GM21526 (cell line): ENCODE measurements at regions not wholly inside any gene's neighbourhood (a gene's known extent, or its start where the extent isn't known, plus 50 kb on each side); places are given as distances from the start of the nearest gene placed in this dataset.
"Not testable (repeated sequence)": the region's sequence is repeated elsewhere in the genome, so short reads cannot be mapped to it uniquely, and the experiment has no call there.

Source experiments
- ATAC-seq: cut with Tn5 transposase; IDR thresholded peaks from one replicate; pipeline ENCODE4 v1.9.1; 2021; ENCODE audit warnings: moderate library complexity; ENCODE audit not compliant: unreplicated experiment, low FRiP score

- no peak for ATAC-seq
These were observed 197.3 kb upstream of the CLINT1 start for GRCh38 chr5:158056130-158056825.

GRCh38 chr5:158055111-158055501, 196.2 kb upstream of the CLINT1 start:
- ATAC-seq = no peak

DNA sequence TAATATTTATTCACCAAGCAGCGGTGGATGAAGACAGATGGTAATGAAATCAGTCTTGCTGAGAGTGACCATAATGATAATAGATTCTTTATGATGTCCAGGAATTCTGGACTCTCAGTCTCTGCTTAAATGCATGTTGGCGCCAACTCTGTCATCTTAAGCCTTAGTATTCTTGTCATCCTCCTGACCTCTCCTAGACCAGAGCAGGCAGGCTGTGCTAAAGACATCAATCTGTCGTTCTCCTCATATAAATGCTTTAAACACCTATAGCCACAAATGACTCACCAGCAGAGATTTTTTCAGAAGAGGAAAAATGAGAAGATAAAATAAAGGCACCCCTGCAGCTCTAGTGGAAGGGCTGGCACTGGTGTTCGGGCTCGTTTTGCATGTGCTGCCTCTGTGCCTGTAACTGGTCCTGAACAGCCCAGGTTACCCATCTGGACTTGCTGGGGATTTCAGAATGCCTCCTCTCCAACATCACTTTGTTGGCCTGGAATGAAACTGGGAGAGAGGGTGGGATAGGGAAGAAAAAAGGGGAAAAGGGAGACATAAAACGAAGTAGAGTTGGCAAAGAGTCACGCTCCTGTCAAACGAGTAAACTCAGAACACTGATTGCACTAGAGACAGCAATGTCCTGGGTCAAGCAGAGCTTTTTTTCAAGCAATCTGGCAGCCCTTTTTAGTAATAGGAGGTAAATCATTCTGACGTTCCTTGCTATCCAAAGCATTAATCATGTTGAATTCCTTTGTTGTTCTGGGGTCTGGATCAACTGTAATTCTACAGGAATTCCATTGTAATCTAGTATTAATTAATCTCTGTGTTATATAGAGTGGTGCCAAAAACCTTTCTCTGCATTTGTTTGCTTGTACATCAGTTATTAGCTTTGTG, 195.5 kb upstream of the CLINT1 start:
- ATAC-seq = no peak

- ATAC-seq = no peak
These were observed 192.1 kb upstream of the CLINT1 start for GRCh38 chr5:158051036-158051435.

GRCh38 chr5:158050421-158050820, 191.5 kb upstream of the CLINT1 start:
- ATAC-seq = no peak

DNA sequence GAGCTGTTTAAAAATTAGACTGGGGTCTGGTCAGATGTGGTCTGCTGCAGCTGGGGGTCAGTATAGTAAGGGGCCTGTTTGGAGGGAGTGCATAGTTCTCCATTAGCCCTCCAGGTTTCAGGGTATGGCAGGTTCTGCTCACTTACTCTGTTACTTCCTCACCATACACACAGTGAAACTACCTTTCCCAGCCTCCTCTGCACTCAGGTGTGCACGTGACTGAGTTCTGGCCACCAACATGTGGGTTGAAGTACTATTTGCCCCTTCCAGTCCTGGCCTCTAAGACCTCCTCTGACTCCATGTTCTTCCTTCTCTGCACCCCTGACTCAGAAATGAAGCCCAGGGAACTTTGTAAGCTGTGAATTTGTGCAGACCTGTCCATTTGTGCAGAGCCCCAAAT, 190.5 kb upstream of the CLINT1 start:
- no peak for ATAC-seq

GRCh38 chr5:158045696-158046095, 186.8 kb upstream of the CLINT1 start:
- ATAC-seq = no peak

DNA sequence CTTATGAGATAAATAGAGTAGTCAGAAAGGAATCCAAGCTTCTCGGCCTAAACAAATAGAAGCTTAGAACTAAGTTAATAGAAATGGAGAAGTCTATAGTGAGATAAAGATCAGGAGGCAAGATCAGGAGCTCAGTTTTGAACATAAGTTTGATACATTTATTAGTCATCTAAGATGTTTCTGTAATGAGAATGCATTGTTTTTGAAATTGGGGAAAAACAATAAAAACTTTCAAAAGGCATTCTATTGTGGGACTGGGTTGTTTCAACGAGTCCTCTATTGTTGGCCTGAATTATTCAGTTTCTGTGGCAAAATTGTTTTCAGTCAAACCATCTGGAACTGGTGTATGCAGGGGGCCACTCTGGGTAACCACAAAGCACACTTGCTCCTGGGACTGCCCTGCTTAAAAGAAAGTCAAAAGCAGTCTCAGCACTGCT, 181.0 kb upstream of the CLINT1 start:
- ATAC-seq = peak; percentile 74

DNA sequence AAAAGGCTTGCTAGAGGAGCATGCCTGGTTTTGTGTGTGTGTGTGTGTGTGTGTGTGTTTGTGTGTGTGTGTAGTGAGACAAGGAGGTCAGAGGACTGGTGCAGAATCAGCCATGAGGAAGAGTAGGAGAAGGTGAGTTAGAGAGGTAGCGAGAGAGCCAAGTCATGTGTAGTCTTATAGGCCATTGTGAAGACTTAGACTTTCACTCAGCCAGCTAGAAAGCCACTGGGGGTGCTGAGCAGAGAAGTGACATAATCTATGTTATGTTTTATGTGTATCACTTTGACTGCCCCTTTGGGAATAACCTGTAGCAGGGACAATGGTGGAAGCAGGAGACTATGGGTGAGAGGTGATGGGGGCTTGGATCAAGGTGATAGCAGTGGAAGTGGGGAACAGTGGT, 180.5 kb upstream of the CLINT1 start:
- no peak for ATAC-seq

GRCh38 chr5:158036983-158037595, 178.1 kb upstream of the CLINT1 start:
- not testable (repeated sequence) for ATAC-seq

GRCh38 chr5:158034586-158034985, 175.6 kb upstream of the CLINT1 start:
- ATAC-seq = not testable (repeated sequence)

DNA sequence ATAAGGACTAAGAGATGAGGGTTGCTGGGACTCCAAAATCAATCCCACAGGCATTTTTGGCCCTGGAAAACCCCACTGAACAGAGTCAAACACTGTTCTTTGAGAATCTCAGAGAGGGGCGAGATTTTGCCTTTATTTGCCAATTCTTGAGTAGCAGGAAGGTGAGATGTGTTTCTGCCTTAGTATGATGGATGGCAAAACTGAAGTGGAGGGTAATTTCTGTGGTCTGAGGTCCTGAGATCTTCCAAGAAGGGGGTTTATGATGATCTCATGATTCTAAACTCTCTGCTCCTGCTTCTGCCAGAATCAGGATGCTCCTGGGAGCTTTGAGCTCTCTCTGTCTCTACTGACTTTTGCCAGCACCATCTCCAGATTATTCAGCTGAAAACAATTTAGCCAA, 174.8 kb upstream of the CLINT1 start:
- no peak for ATAC-seq

- ATAC-seq = no peak
These were observed 174.1 kb upstream of the CLINT1 start for GRCh38 chr5:158033076-158033475.

DNA sequence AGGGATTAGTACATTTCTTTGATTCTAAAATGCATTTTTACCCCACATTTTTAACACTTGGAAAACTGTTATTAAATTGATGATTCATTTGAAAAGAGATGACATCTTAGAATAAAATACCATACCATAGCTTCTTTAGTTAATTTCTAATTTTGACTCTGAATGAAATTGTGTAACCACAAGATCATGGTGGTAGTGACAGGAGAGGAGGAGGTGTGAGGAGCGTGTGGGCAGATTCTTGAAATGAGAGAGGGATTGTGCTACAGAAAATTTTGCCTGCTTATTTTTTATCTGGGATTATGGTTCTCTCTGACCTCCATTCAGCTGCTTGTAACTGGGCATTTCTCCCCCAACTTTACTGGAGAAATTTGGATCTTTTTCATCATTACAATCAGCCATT, 173.3 kb upstream of the CLINT1 start:
- ATAC-seq = no peak

GRCh38 chr5:158027806-158028775, 169.1 kb upstream of the CLINT1 start:
- no peak for ATAC-seq

DNA sequence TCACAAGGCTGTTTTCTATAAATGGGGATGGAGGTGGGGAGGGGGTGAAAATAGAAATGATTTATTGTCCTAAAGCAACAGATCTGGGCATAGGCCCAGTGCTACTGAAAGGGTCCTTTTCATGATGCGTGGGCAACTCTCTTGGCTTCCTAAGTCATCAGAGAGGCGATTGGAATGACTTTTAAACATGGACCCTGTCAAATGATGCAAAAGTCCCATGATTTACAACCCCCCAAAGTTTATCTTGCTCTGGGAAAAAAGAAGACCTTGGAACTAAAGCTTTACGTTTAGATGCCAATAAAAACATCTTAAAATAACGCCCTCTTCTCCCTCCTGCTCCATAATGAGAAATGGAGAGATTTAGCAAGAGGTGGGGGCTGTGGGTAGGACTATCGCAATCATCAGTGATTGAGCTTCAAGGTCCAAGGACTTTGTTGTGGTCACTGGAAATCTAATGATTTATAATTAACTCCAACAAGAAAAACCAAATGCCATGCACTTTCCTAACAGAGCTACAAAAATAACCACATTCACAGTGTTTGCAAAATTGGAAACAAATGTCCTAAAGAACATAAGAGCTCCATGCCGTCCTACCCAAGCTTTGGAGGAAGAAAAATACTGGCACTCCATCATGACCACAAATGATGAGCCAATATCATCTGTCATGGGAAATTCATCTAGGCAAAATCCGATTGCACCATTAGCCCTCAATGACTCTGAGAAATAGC, 167.5 kb upstream of the CLINT1 start:
- ATAC-seq = no peak

- ATAC-seq = no peak
These were observed 164.3 kb upstream of the CLINT1 start for GRCh38 chr5:158023266-158023665.

DNA sequence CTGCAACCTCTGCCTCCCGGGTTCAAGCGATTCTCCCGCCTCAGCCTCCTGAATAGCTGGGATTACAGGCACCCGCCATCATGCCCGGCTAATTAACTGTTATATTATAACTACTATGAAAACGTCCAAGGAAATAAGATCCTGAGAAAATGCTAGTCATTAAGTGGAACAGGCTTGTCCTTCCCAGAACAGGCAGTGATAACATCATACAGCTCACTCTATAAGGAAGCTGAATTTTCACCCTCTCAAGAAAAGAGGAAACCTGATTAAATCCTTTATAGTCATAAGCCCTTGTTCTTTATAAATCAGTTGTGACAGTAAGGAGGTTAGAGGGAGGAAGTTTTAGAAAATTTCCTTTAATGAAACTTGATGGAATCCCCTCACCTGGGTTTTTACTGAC, 163.9 kb upstream of the CLINT1 start:
- ATAC-seq = no peak

DNA sequence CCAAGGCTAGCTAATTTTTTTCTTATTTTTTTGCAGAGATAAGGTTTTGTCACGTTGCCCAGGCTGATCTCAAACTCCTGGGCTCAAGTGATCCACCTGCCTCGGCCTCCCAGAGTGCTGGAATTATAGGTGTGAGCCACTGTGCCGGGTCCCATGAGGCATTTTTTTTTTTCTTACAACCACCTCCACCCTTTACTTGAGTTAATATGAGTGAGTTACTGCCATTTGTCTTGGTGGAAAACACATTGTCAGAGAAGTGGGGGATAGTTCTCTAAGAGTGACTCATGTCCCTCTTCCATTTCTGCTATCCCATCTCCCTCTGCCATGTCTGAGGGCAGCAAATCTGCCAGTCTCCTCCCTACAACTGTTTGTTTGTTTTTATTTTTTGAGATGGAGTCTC, 163.4 kb upstream of the CLINT1 start:
- no peak for ATAC-seq
